DOHH2 (cell line): ENCODE measurements at regions not wholly inside any gene's neighbourhood (a gene's known extent, or its start where the extent isn't known, plus 50 kb on each side); places are given as distances from the start of the nearest gene placed in this dataset.

ENCODE experiments used
- H3F3A ChIP-seq: fragments of 200-600 bp; sonication (generic), shearing (Covaris generic); 2 replicates; pipeline ENCODE4 v1.6.0; 2016; ENCODE audit warnings: antibody characterized with exemption, mild to moderate bottlenecking; ENCODE audit not compliant: control insufficient read depth, insufficient read depth
- H3K27ac ChIP-seq: fragments of 200-600 bp; sonication (generic); 2 replicates; pipeline ENCODE4 v1.5.1; 2014; ENCODE audit warnings: low read depth, mild to moderate bottlenecking, low read length, moderate library complexity
- H3K27me3 ChIP-seq: fragments of 200-600 bp; sonication (generic); 2 replicates; pipeline ENCODE4 v1.6.1; 2014; ENCODE audit warnings: mild to moderate bottlenecking, low read length, mixed read lengths; ENCODE audit not compliant: control insufficient read depth
- H3K36me3 ChIP-seq: fragments of 200-600 bp; sonication (generic); 2 replicates; pipeline ENCODE4 v1.6.1; 2014; ENCODE audit warnings: mild to moderate bottlenecking, low read length, moderate library complexity, mixed read lengths; ENCODE audit not compliant: control insufficient read depth
- H3K4me1 ChIP-seq: fragments of 200-600 bp; sonication (generic); 2 replicates; pipeline ENCODE4 v1.6.1; 2014; ENCODE audit warnings: mild to moderate bottlenecking, low read length, mixed read lengths; ENCODE audit not compliant: control insufficient read depth
- H3K4me2 ChIP-seq: fragments of 200-600 bp; sonication (generic); 2 replicates; pipeline ENCODE4 v1.6.0; 2014; ENCODE audit warnings: mild to moderate bottlenecking, low read length, moderate library complexity
- H3K4me3 ChIP-seq: fragments of 200-600 bp; sonication (generic); 2 replicates; pipeline ENCODE4 v1.5.1; 2014; ENCODE audit warnings: mild to moderate bottlenecking, low read length, mixed read lengths
- H3K79me2 ChIP-seq: fragments of 200-600 bp; sonication (generic); 2 replicates; pipeline ENCODE4 v1.6.1; 2014; ENCODE audit warnings: mild to moderate bottlenecking, low read length, mixed read lengths; ENCODE audit not compliant: control insufficient read depth
- H3K9me2 ChIP-seq: fragments of 200-600 bp; sonication (generic); replicated peaks from 2 replicates; pipeline ENCODE4 v1.6.1; 2014; ENCODE audit warnings: mild to moderate bottlenecking, low read length, mixed read lengths; ENCODE audit not compliant: control insufficient read depth
- H3K9me3 ChIP-seq: fragments of 200-600 bp; sonication (generic); 2 replicates; pipeline ENCODE4 v1.6.1; 2014; ENCODE audit warnings: antibody characterized with exemption, low read length, mixed read lengths; ENCODE audit not compliant: control insufficient read depth, insufficient read depth
- H4K20me1 ChIP-seq: fragments of 200-600 bp; sonication (generic); 2 replicates; pipeline ENCODE4 v1.6.0; 2014; ENCODE audit warnings: low read depth, mild to moderate bottlenecking, antibody characterized with exemption, low read length, moderate library complexity; ENCODE audit not compliant: control insufficient read depth, insufficient read depth
- EZH2phosphoT487 ChIP-seq: fragments of 200-600 bp; sonication (generic); IDR thresholded peaks from 2 replicates; pipeline ENCODE4 v1.6.1; 2017; ENCODE audit warnings: borderline replicate concordance, mild to moderate bottlenecking, antibody characterized with exemption, low read length, moderate library complexity, mixed read lengths
- TF ChIP-seq, protein P1 (sequence below): fragments of 200-600 bp; sonication (generic); IDR thresholded peaks from one replicate; pipeline ENCODE4 v1.5.1; 2014; ENCODE audit warnings: antibody characterized with exemption, mild to moderate bottlenecking, low read depth, low read length; ENCODE audit not compliant: poor library complexity, severe bottlenecking

DNA sequence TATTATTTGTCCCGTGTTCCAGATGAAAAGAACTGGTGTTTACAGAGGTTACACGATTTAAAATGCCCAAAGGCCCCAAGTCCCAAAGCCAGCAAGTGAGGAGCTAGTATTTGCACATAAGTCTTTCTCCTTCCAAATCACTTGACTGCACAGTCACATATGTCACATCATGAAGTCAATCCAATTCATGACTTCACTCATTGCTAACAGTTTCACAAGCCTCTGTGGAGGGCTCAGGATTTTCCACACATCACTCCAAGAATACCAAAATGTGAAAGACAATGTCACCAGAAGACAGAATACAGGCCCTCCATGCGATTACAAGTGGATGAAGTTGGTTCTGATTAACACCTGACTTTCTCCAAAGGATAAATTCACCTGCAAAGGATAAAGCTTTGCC, 283.1 kb upstream of the UBE2E2 start:
- Histone ChIP-seq H3K27ac (no peak overlapping the region), H3K9me3 (no peaks in the 10 kb centered on the region), H3K4me2 (no peak overlapping the region), H3K4me1 (no peaks in the 10 kb centered on the region), H3K79me2 (no peaks in the 10 kb centered on the region), H3K4me3 (no peak overlapping the region), H3K9me2 (no peaks in the 10 kb centered on the region), H3K36me3 (no peaks in the 10 kb centered on the region), H4K20me1 (no peaks in the 10 kb centered on the region), H3K27me3 (no peaks in the 10 kb centered on the region), H3F3A (no peaks in the 10 kb centered on the region)
- TF ChIP-seq, protein P1, sequence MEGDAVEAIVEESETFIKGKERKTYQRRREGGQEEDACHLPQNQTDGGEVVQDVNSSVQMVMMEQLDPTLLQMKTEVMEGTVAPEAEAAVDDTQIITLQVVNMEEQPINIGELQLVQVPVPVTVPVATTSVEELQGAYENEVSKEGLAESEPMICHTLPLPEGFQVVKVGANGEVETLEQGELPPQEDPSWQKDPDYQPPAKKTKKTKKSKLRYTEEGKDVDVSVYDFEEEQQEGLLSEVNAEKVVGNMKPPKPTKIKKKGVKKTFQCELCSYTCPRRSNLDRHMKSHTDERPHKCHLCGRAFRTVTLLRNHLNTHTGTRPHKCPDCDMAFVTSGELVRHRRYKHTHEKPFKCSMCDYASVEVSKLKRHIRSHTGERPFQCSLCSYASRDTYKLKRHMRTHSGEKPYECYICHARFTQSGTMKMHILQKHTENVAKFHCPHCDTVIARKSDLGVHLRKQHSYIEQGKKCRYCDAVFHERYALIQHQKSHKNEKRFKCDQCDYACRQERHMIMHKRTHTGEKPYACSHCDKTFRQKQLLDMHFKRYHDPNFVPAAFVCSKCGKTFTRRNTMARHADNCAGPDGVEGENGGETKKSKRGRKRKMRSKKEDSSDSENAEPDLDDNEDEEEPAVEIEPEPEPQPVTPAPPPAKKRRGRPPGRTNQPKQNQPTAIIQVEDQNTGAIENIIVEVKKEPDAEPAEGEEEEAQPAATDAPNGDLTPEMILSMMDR = no peak
- TF ChIP-seq EZH2phosphoT487 = no peak

DNA sequence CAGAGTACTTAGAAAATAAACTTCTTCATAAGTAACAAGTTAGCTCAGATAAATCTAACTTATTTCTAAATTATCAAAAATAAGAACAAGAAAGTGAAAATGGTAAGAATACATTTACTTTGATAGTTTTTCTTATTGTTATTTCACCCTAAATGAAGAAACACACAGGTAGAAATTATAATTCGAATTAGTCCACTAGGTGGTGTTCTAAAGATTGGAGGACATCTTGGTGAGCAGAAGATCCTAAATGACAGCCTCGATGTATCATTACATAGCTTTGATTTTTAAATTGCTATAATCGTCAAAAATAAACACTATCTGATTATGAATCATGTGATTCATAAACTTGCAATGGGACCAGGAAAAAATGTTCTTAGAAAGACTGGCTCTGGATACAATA, 280.8 kb upstream of the UBE2E2 start:
- Histone ChIP-seq H4K20me1 (no peaks in the 10 kb centered on the region), H3K4me3 (no peak overlapping the region), H3K9me2 (no peaks in the 10 kb centered on the region), H3K27ac (no peak overlapping the region), H3K36me3 (no peaks in the 10 kb centered on the region), H3F3A (no peaks in the 10 kb centered on the region), H3K9me3 (no peaks in the 10 kb centered on the region), H3K4me2 (no peak overlapping the region), H3K79me2 (no peaks in the 10 kb centered on the region), H3K4me1 (no peaks in the 10 kb centered on the region), H3K27me3 (no peaks in the 10 kb centered on the region)
- TF ChIP-seq EZH2phosphoT487 = no peak
- TF ChIP-seq, protein P1 = peak; percentile 40

DNA sequence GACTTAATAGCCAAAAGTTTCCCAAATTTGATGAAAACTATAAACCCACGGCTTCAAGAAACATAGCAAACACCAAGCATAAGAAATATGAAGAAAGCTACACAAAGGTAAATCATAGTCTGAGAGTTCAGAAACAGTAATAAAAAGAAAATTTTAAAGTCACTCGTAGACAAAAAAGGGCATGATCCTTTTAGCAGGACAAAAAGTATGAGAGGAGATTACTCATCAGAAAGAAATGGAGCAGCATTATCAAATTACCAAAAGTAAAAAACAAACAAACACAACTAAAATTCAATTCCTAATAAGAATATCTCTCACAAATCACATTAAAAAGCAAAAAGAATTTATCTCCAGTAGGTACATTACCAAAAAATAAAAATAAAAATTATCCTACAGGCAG, 279.4 kb upstream of the UBE2E2 start:
- H3F3A ChIP-seq = no peaks in the 10 kb centered on the region
- no peaks in the 10 kb centered on the region for H3K27me3 ChIP-seq
- H4K20me1 ChIP-seq = no peaks in the 10 kb centered on the region
- TF ChIP-seq EZH2phosphoT487 = no peak
- TF ChIP-seq, protein P1 = no peak
- H3K4me2 ChIP-seq = no peak overlapping the region
- no peaks in the 10 kb centered on the region for H3K36me3 ChIP-seq
- H3K4me1 ChIP-seq = no peaks in the 10 kb centered on the region
- H3K79me2 ChIP-seq = no peaks in the 10 kb centered on the region
- no peak overlapping the region for H3K27ac ChIP-seq
- no peaks in the 10 kb centered on the region for H3K9me3 ChIP-seq
- no peak overlapping the region for H3K4me3 ChIP-seq
- H3K9me2 ChIP-seq = no peaks in the 10 kb centered on the region
